Suprapubic skin (tissue), 4 donors: ENCODE measurements at regions not wholly inside any gene's neighbourhood (a gene's known extent, or its start where the extent isn't known, plus 50 kb on each side); places are given as distances from the start of the nearest gene placed in this dataset.

Experiments
- DNase-seq, 2 donors: peaks; one replicate each; pipeline ENCODE4 v3.0.0-alpha.2; 2019; ENCODE audit warnings: low spot score in 2 of 2
- H3K27ac ChIP-seq: fragments of 200-600 bp; sonication (generic); one replicate; pipeline ENCODE4 v1.5.1; 2019
- H3K27me3 ChIP-seq: fragments of 200-600 bp; sonication (generic); one replicate; pipeline ENCODE4 v1.5.1; 2019
- H3K36me3 ChIP-seq: fragments of 200-600 bp; sonication (generic); one replicate; pipeline ENCODE4 v1.5.1; 2019
- H3K4me1 ChIP-seq: fragments of 200-600 bp; sonication (generic); one replicate; pipeline ENCODE4 v1.5.1; 2019
- H3K4me3 ChIP-seq: fragments of 200-600 bp; sonication (generic); one replicate; pipeline ENCODE4 v1.5.1; 2019; ENCODE audit warnings: mild to moderate bottlenecking
- H3K9me3 ChIP-seq: fragments of 200-600 bp; sonication (generic); one replicate; pipeline ENCODE4 v1.5.1; 2019
- CTCF ChIP-seq, 2 donors: fragments of 200-600 bp in 1 of 2; fragments of 450-650 bp in 1 of 2; sonication (generic) in 1 of 2; IDR thresholded peaks; one replicate each; pipeline ENCODE4 v1.5.1; 2016 to 2019; ENCODE audit warnings: antibody characterized with exemption in 2 of 2, mild to moderate bottlenecking in 1 of 2, moderate library complexity in 1 of 2
- EP300 ChIP-seq: sonication (generic); formaldehyde crosslinking; IDR thresholded peaks from one replicate; pipeline ENCODE4 v1.6.1; 2017; ENCODE audit warnings: antibody characterized with exemption
- POLR2A ChIP-seq, 2 donors: fragments of 450-650 bp; IDR thresholded peaks; one replicate each; pipeline ENCODE4 v1.6.1; 2017; ENCODE audit warnings: antibody characterized with exemption in 2 of 2, mild to moderate bottlenecking in 2 of 2, moderate library complexity in 2 of 2
- POLR2AphosphoS5 ChIP-seq, 3 donors: sonication (generic); formaldehyde crosslinking; IDR thresholded peaks; one replicate each; pipeline ENCODE4 v1.6.1; 2017; ENCODE audit warnings: antibody characterized with exemption in 3 of 3
- WGBS: methylation state at CpG from one replicate; pipeline ENCODE4 v1.1.5; 2018; 5-methylcytosine and 5-hydroxymethylcytosine counted together

- Histone ChIP-seq H3K27me3 (no peaks in the 10 kb centered on the region), H3K4me3 (no peak overlapping the region), H3K4me1 (no peaks in the 10 kb centered on the region), H3K9me3 (peaks cover 2% of the 10 kb centered on the region), H3K36me3 (no peaks in the 10 kb centered on the region), H3K27ac (no peak overlapping the region)
- TF ChIP-seq EP300 (no peak), POLR2AphosphoS5 (IDR thresholded peaks at IDR 0.05) (no peak), CTCF (IDR thresholded peaks at IDR 0.05) (no peak), POLR2A (IDR thresholded peaks at IDR 0.05) (no peak)
- DNase-seq = no peak
- WGBS = 49% methylated on average over 4 of the region's 4 CpGs
Measured at GRCh38 chr3:26105261-26105660, 315.4 kb downstream of the OXSM start.

- Histone ChIP-seq H3K4me1 (no peaks in the 10 kb centered on the region), H3K27me3 (no peaks in the 10 kb centered on the region), H3K9me3 (peaks cover 2% of the 10 kb centered on the region), H3K36me3 (no peaks in the 10 kb centered on the region), H3K4me3 (no peak overlapping the region), H3K27ac (no peak overlapping the region)
- WGBS = 32% methylated on average over 2 of the region's 2 CpGs
- no peak for TF ChIP-seq POLR2AphosphoS5 (IDR thresholded peaks at IDR 0.05)
- no peak for TF ChIP-seq POLR2A (IDR thresholded peaks at IDR 0.05)
- no peak for TF ChIP-seq EP300
- no peak for TF ChIP-seq CTCF (IDR thresholded peaks at IDR 0.05)
- no peak for DNase-seq
Measured at GRCh38 chr3:26106228-26106627, 316.3 kb downstream of the OXSM start.

GRCh38 chr3:26108846-26109489, 319.1 kb downstream of the OXSM start:
- Histone ChIP-seq H3K4me1 (no peaks in the 10 kb centered on the region), H3K27me3 (no peaks in the 10 kb centered on the region), H3K27ac (no peak overlapping the region), H3K36me3 (no peaks in the 10 kb centered on the region), H3K9me3 (no peaks in the 10 kb centered on the region), H3K4me3 (no peak overlapping the region)
- no peak for DNase-seq
- TF ChIP-seq CTCF (IDR thresholded peaks at IDR 0.05) (no peak), POLR2AphosphoS5 (IDR thresholded peaks at IDR 0.05) (no peak), EP300 (no peak), POLR2A (IDR thresholded peaks at IDR 0.05) (no peak)
- WGBS = 72% methylated on average over 2 of the region's 2 CpGs

GRCh38 chr3:26114851-26115250, 325.0 kb downstream of the OXSM start:
- no peak overlapping the region for H3K4me3 ChIP-seq
- 66% methylated on average over 1 of the region's 1 CpG for WGBS
- H3K4me1 ChIP-seq = no peaks in the 10 kb centered on the region
- no peaks in the 10 kb centered on the region for H3K27me3 ChIP-seq
- H3K27ac ChIP-seq = no peak overlapping the region
- no peak for TF ChIP-seq POLR2A (IDR thresholded peaks at IDR 0.05)
- no peak for TF ChIP-seq CTCF (IDR thresholded peaks at IDR 0.05)
- TF ChIP-seq EP300 = no peak
- no peak for TF ChIP-seq POLR2AphosphoS5 (IDR thresholded peaks at IDR 0.05)
- DNase-seq = no peak
- H3K9me3 ChIP-seq = peaks cover 5% of the 10 kb centered on the region
- no peaks in the 10 kb centered on the region for H3K36me3 ChIP-seq

GRCh38 chr3:26118165-26118564, 328.3 kb downstream of the OXSM start:
- DNase-seq = no peak
- H3K36me3 ChIP-seq = no peaks in the 10 kb centered on the region
- H3K27me3 ChIP-seq = no peaks in the 10 kb centered on the region
- no peak overlapping the region for H3K27ac ChIP-seq
- no peak overlapping the region for H3K4me3 ChIP-seq
- no peak for TF ChIP-seq POLR2A (IDR thresholded peaks at IDR 0.05)
- TF ChIP-seq EP300 = no peak
- no peak for TF ChIP-seq CTCF (IDR thresholded peaks at IDR 0.05)
- no peak for TF ChIP-seq POLR2AphosphoS5 (IDR thresholded peaks at IDR 0.05)
- peaks cover 8% of the 10 kb centered on the region for H3K9me3 ChIP-seq
- H3K4me1 ChIP-seq = no peaks in the 10 kb centered on the region
- 38% methylated on average over 2 of the region's 2 CpGs for WGBS
